PC-3 (cell line): ENCODE measurements at regions not wholly inside any gene's neighbourhood (a gene's known extent, or its start where the extent isn't known, plus 50 kb on each side); places are given as distances from the start of the nearest gene placed in this dataset.

Source experiments
- EZH2 ChIP-seq: fragments of 300-600 bp; sonication (generic); IDR thresholded peaks from one replicate; pipeline ENCODE4 v1.6.1; 2017; ENCODE audit warnings: antibody characterized with exemption, mild to moderate bottlenecking, low read length; ENCODE audit not compliant: unreplicated experiment
- TF ChIP-seq, protein P1 (sequence below): fragments of 300-600 bp; sonication (generic); conservative IDR thresholded peaks from 2 replicates; pipeline ENCODE4 v1.5.1; 2017; ENCODE audit warnings: antibody characterized with exemption, low read depth, mild to moderate bottlenecking, low read length

DNA sequence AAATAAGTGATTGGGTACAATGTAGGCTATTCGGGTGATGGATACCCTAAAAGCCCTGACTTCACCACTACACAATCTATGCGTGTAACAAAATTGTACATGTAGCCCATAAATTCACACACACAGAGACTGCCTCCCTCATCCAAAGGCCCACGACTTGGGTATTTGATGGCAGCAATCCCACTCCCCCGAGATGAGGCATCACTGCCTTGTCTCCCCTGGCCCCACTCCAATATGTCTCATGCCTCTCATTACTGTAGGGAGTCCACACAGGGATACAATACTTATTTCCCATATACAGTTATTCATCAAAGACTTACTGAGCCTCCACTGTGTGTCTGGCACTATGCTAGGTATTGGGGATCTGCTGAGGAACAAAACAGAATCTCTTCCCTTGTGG is 192.6 kb downstream of the CBLN1 start:
- TF ChIP-seq, protein P1, sequence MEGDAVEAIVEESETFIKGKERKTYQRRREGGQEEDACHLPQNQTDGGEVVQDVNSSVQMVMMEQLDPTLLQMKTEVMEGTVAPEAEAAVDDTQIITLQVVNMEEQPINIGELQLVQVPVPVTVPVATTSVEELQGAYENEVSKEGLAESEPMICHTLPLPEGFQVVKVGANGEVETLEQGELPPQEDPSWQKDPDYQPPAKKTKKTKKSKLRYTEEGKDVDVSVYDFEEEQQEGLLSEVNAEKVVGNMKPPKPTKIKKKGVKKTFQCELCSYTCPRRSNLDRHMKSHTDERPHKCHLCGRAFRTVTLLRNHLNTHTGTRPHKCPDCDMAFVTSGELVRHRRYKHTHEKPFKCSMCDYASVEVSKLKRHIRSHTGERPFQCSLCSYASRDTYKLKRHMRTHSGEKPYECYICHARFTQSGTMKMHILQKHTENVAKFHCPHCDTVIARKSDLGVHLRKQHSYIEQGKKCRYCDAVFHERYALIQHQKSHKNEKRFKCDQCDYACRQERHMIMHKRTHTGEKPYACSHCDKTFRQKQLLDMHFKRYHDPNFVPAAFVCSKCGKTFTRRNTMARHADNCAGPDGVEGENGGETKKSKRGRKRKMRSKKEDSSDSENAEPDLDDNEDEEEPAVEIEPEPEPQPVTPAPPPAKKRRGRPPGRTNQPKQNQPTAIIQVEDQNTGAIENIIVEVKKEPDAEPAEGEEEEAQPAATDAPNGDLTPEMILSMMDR: no peak
- no peak for TF ChIP-seq EZH2
